ENCODE measurements at regions not wholly inside any gene's neighbourhood (a gene's known extent, or its start where the extent isn't known, plus 50 kb on each side); places are given as distances from the start of the nearest gene placed in this dataset.

DNA sequence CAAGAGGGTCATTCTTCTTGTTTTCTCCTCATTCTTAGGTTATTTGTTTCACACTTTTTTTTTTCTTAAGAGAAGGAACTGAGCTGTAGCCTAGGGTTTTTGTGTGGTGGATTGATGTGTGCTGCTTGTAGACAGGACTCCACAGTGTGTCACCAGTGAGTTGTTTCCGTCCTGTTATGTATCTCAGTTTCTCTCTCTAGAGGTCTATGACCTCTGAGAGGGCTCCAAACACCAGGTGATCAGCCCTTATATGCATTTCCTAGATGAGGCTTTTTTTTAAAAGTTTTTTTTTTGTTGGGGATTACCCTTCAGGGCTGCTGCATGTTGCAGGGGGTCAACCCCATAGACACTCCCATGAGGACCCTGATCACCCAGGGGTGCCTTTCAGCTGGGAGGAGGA lies 124.2 kb upstream of the MAST4 start (continued):
- TF ChIP-seq, protein P1, sequence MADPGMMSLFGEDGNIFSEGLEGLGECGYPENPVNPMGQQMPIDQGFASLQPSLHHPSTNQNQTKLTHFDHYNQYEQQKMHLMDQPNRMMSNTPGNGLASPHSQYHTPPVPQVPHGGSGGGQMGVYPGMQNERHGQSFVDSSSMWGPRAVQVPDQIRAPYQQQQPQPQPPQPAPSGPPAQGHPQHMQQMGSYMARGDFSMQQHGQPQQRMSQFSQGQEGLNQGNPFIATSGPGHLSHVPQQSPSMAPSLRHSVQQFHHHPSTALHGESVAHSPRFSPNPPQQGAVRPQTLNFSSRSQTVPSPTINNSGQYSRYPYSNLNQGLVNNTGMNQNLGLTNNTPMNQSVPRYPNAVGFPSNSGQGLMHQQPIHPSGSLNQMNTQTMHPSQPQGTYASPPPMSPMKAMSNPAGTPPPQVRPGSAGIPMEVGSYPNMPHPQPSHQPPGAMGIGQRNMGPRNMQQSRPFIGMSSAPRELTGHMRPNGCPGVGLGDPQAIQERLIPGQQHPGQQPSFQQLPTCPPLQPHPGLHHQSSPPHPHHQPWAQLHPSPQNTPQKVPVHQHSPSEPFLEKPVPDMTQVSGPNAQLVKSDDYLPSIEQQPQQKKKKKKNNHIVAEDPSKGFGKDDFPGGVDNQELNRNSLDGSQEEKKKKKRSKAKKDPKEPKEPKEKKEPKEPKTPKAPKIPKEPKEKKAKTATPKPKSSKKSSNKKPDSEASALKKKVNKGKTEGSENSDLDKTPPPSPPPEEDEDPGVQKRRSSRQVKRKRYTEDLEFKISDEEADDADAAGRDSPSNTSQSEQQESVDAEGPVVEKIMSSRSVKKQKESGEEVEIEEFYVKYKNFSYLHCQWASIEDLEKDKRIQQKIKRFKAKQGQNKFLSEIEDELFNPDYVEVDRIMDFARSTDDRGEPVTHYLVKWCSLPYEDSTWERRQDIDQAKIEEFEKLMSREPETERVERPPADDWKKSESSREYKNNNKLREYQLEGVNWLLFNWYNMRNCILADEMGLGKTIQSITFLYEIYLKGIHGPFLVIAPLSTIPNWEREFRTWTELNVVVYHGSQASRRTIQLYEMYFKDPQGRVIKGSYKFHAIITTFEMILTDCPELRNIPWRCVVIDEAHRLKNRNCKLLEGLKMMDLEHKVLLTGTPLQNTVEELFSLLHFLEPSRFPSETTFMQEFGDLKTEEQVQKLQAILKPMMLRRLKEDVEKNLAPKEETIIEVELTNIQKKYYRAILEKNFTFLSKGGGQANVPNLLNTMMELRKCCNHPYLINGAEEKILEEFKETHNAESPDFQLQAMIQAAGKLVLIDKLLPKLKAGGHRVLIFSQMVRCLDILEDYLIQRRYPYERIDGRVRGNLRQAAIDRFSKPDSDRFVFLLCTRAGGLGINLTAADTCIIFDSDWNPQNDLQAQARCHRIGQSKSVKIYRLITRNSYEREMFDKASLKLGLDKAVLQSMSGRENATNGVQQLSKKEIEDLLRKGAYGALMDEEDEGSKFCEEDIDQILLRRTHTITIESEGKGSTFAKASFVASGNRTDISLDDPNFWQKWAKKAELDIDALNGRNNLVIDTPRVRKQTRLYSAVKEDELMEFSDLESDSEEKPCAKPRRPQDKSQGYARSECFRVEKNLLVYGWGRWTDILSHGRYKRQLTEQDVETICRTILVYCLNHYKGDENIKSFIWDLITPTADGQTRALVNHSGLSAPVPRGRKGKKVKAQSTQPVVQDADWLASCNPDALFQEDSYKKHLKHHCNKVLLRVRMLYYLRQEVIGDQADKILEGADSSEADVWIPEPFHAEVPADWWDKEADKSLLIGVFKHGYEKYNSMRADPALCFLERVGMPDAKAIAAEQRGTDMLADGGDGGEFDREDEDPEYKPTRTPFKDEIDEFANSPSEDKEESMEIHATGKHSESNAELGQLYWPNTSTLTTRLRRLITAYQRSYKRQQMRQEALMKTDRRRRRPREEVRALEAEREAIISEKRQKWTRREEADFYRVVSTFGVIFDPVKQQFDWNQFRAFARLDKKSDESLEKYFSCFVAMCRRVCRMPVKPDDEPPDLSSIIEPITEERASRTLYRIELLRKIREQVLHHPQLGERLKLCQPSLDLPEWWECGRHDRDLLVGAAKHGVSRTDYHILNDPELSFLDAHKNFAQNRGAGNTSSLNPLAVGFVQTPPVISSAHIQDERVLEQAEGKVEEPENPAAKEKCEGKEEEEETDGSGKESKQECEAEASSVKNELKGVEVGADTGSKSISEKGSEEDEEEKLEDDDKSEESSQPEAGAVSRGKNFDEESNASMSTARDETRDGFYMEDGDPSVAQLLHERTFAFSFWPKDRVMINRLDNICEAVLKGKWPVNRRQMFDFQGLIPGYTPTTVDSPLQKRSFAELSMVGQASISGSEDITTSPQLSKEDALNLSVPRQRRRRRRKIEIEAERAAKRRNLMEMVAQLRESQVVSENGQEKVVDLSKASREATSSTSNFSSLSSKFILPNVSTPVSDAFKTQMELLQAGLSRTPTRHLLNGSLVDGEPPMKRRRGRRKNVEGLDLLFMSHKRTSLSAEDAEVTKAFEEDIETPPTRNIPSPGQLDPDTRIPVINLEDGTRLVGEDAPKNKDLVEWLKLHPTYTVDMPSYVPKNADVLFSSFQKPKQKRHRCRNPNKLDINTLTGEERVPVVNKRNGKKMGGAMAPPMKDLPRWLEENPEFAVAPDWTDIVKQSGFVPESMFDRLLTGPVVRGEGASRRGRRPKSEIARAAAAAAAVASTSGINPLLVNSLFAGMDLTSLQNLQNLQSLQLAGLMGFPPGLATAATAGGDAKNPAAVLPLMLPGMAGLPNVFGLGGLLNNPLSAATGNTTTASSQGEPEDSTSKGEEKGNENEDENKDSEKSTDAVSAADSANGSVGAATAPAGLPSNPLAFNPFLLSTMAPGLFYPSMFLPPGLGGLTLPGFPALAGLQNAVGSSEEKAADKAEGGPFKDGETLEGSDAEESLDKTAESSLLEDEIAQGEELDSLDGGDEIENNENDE (IDR thresholded peaks at IDR 0.05; ENCODE audit: insufficient replicate concordance, low read length), result no peak
- TF ChIP-seq RXRA (IDR thresholded peaks at IDR 0.05; ENCODE audit: insufficient read depth, low read depth, low read length) (no peak), EZH2 (IDR thresholded peaks at IDR 0.05; ENCODE audit: low read depth, low read length, severe bottlenecking) (no peak), SP4 (IDR thresholded peaks at IDR 0.05; ENCODE audit: low read length) (no peak), SP2 (IDR thresholded peaks at IDR 0.05; ENCODE audit: low read length) (no peak)
- TF ChIP-seq, protein P2, sequence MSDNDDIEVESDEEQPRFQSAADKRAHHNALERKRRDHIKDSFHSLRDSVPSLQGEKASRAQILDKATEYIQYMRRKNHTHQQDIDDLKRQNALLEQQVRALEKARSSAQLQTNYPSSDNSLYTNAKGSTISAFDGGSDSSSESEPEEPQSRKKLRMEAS (IDR thresholded peaks at IDR 0.05), result no peak
- TF ChIP-seq, protein P3, sequence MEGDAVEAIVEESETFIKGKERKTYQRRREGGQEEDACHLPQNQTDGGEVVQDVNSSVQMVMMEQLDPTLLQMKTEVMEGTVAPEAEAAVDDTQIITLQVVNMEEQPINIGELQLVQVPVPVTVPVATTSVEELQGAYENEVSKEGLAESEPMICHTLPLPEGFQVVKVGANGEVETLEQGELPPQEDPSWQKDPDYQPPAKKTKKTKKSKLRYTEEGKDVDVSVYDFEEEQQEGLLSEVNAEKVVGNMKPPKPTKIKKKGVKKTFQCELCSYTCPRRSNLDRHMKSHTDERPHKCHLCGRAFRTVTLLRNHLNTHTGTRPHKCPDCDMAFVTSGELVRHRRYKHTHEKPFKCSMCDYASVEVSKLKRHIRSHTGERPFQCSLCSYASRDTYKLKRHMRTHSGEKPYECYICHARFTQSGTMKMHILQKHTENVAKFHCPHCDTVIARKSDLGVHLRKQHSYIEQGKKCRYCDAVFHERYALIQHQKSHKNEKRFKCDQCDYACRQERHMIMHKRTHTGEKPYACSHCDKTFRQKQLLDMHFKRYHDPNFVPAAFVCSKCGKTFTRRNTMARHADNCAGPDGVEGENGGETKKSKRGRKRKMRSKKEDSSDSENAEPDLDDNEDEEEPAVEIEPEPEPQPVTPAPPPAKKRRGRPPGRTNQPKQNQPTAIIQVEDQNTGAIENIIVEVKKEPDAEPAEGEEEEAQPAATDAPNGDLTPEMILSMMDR (IDR thresholded peaks at IDR 0.05; ENCODE audit: control extremely low read depth in 1 of 3, insufficient read depth in 1 of 3, low read depth in 1 of 3, low read length in 3 of 3), result no peak
